ENCODE measurements at regions not wholly inside any gene's neighbourhood (a gene's known extent, or its start where the extent isn't known, plus 50 kb on each side); places are given as distances from the start of the nearest gene placed in this dataset.

- no peak for TF ChIP-seq CTCF (conservative IDR thresholded peaks at IDR 0.05)
- no peak overlapping the region for H3K27ac ChIP-seq
Observed at GRCh38 chr6:111996144-111996865, 57.6 kb upstream of the CCN6 start.

- TF ChIP-seq CTCF (conservative IDR thresholded peaks at IDR 0.05), result peak; percentile 92
- H3K27ac ChIP-seq, result no peak overlapping the region
Observed at GRCh38 chr6:111997078-111997852, 56.6 kb upstream of the CCN6 start.

- H3K27ac ChIP-seq, result no peak overlapping the region
- TF ChIP-seq CTCF (conservative IDR thresholded peaks at IDR 0.05), result no peak
Observed at GRCh38 chr6:111997853-111998208, 56.1 kb upstream of the CCN6 start.

- no peak overlapping the region for H3K27ac ChIP-seq
- TF ChIP-seq CTCF (conservative IDR thresholded peaks at IDR 0.05), result no peak
Observed at GRCh38 chr6:112002307-112002706, 51.6 kb upstream of the CCN6 start.
